GM20000 (cell line): ENCODE measurements at regions not wholly inside any gene's neighbourhood (a gene's known extent, or its start where the extent isn't known, plus 50 kb on each side); places are given as distances from the start of the nearest gene placed in this dataset.

Source experiments
- DNase-seq: peaks from one replicate; pipeline ENCODE4 v3.0.0; 2012; ENCODE audit warnings: low spot score
- CTCF ChIP-seq: IDR thresholded peaks from 2 replicates; pipeline ENCODE4 v1.5.1; 2012; ENCODE audit warnings: mild to moderate bottlenecking, control low read depth; ENCODE audit errors: extremely low read depth, missing control alignments

GRCh38 chr16:61382435-61382834, 653.8 kb downstream of the CDH8 start:
- TF ChIP-seq CTCF: no peak
- no peak for DNase-seq

DNA sequence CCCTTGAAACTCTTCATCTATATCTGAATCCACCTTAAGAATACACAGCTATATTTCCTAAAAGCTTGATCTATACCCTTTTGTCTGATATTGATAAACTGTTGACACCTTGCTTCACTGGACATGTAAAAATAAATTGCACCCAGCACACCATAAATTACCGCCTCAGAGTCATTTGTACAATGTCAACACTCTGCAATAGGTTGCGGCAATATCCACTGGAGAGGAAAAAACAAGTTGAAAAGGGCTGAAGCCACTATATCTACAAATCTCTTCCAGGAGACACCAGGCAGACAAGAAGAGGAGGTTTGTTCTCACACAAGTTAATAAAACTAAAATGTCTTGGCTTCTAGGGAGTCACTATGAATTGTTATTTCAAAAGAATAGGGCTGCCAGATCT, 656.9 kb downstream of the CDH8 start:
- no peak for TF ChIP-seq CTCF
- DNase-seq: no peak

DNA sequence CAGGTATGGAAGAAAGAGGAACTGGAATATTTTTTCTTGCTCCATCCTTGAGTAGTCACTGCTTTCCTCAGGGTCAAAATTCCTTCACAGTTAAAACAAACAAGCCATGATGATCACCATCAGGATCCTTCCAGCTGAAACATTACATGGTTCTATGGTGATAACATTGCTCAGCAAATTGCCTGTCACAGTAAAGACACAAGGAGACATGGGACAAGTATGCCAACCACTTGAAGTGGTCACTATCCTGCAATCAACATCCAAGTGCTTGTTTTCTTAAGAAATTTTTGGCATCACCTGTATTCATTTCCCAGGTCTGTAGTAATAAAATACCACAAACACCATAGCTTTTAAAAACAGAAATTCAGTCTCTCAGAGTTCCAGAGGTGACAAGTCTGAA, 662.2 kb downstream of the CDH8 start:
- no peak for TF ChIP-seq CTCF
- no peak for DNase-seq

GRCh38 chr16:61371881-61372280, 664.4 kb downstream of the CDH8 start:
- no peak for DNase-seq
- no peak for TF ChIP-seq CTCF

- TF ChIP-seq CTCF: no peak
- no peak for DNase-seq
These were observed 664.9 kb downstream of the CDH8 start for GRCh38 chr16:61371388-61371787.

DNA sequence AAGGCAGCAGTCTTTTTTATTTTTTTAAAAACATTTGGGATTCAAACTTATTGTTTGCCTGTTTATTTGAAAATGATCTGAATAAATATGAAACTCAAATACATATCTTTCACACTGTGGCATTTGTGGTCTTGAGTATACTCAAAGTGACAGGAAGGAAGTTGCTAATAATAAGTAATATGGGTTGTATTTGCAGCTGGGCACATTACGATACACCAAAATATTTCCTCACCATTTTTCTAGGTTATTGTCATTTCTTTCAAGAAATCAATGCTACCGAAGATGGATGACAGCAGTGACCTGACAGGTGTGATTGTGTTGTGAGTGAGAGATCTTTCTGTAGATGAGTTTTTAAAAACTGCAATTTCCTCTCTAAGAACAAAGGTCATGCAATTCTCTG, 665.7 kb downstream of the CDH8 start:
- DNase-seq: no peak
- no peak for TF ChIP-seq CTCF

DNA sequence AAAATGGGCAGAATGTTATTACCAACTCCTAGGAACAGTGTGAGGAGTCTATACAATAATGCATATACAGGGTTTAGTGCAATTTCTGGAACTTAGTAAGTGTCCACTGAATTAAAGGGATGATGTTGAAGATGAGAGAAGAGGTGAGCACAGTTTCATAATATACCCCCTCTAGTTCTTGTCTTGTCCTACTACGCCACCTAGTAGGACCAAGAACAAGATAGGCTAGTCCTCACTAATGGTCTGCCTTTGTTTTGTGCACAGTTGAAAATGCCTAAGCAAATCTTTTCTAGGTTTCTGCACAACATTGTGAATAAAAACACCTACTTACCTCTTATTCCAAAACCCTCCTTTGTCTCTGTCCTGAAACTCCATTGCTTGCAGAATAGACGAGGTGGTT, 670.2 kb downstream of the CDH8 start:
- DNase-seq: no peak
- TF ChIP-seq CTCF: no peak
